ENCODE measurements at regions not wholly inside any gene's neighbourhood (a gene's known extent, or its start where the extent isn't known, plus 50 kb on each side); places are given as distances from the start of the nearest gene placed in this dataset.
A peak's percentile ranks its signal among the peaks of the same experiment; 100 is the strongest.
"Not testable (repeated sequence)": the region's sequence is repeated elsewhere in the genome, so short reads cannot be mapped to it uniquely, and the experiment has no call there.

DNA sequence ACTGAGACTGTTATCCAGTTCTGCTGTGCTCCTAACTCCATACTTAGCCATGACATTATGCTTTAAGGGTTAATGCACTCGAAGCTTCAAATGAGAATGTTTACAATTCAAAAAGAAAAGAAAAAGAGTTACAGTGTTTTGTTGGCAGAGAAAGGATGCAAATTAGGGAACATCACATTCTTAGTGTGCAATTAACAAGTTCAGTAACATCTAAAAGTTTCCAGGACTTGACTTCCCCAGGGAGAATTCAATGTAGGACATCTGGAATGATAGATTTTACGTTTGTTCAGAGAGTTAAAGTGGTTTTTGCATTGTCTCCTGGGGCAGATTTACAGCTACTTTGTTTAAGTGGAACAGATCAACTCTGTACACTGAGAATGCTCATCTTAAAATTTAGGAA is 525.2 kb downstream of the LIG4 start:
- DNase-seq (ENCODE audit: low read depth in 4 of 4, low spot score in 3 of 4), result no peak

- DNase-seq (ENCODE audit: low read depth in 4 of 4, low spot score in 3 of 4), result no peak
Measured at GRCh38 chr13:107685876-107686275, 529.5 kb downstream of the LIG4 start.

- no peak for DNase-seq (ENCODE audit: low read depth in 4 of 4, low spot score in 3 of 4)
Measured at GRCh38 chr13:107681600-107681999, 533.7 kb downstream of the LIG4 start.

GRCh38 chr13:107680115-107680514 is 535.2 kb downstream of the LIG4 start:
- DNase-seq (ENCODE audit: low read depth in 4 of 4, low spot score in 3 of 4), result no peak

DNA sequence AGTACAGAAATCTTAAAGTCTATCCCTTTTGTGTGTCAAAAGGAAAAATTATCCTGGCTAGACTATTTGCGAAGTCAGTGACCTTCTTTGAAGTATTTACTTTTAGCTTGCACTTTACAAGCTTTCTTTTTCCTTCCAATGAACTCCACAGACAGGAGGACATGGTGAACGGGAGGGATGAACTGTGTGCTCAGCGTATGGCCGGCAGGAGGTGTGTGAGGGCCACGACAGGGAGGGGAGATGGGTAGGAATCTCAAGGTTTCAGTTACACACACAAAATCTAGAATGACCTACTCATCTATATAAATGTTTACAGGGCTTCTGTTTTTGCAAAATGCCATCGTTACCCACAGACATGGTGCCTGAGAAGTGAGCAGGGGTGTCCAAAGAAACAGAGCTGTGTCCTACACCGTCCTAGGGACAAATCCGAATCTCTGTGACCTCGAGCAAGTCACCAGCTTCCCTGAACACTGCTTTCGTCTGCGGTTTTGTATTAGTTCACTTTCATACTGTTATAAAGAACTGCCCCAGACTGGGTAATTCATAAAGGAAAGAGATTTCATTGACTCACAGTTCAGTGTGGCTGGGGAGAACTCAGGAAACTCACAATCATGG is 537.2 kb downstream of the LIG4 start:
- DNase-seq (ENCODE audit: low read depth in 4 of 4, low spot score in 3 of 4), result peak in 2 of 4 donors; percentile 1 to 3

DNA sequence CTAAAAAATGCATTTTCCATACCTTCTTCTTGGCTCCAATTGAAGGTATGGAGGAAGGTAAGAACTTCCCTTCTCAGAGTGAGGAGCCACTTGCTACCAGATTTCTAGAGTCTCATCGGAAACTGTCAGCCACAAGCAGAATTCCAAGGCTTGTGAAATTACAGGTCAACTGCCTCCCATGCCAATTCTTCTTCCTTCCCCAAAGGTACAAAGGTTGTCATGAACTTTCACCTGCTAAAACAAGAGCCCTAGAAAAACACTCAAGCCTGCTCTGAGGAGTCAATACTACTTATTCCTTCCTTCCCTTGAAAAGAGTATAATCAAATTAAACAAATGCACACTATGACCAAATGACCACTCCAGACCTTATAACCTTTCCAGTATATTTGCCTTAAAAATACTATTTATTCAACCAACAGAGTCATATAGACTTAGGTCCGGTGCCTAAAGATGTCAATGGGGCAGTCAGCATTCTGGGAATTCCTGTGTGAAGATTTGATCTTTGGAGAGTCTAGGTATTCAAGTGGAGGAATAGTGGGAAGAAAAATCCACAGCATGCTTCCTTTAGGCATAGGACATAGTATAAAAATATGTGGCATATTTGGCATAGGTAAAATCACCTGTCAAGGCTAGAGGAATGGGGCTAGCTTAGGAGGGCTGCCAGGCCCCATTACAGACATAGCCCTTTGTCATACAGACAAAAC is 539.3 kb downstream of the LIG4 start:
- DNase-seq (ENCODE audit: low read depth in 4 of 4, low spot score in 3 of 4), result no peak

GRCh38 chr13:107669391-107669993 is 545.8 kb downstream of the LIG4 start:
- DNase-seq (ENCODE audit: low read depth in 4 of 4, low spot score in 3 of 4), result no peak

GRCh38 chr13:107665926-107666458 is 549.3 kb downstream of the LIG4 start:
- DNase-seq (ENCODE audit: low read depth in 4 of 4, low spot score in 3 of 4), result no peak

DNA sequence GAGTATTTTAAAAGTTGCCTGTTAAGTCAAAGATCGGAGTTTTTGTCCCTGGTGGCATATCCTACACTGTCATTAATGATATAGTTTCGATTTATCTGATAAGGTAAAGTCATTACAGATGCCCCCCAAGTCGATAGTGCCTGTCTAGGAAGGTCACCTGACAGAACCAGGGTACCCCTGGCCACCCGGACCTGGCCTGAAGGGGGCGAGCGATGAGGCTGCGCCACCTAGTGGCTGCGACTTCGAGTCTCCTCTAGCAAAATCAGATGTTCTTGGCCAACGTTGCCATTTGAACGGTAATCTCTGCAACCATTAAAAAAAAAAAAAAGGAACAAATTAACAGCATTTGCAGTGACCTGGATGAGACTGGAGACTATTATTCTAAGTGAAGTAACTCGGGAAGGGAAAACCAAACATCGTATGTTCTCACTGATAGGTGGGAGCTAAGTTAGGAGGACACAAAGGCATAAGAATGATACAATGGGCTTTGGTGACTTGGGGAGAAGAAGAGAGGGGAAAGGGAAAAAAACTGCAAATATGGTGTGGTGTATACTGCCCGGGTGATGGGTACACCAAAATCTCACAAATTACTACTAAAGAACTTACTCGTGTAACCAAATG is 565.1 kb downstream of the LIG4 start:
- peak; percentile 22 to 41 (median 30) for DNase-seq (ENCODE audit: low read depth in 4 of 4, low spot score in 3 of 4)

DNA sequence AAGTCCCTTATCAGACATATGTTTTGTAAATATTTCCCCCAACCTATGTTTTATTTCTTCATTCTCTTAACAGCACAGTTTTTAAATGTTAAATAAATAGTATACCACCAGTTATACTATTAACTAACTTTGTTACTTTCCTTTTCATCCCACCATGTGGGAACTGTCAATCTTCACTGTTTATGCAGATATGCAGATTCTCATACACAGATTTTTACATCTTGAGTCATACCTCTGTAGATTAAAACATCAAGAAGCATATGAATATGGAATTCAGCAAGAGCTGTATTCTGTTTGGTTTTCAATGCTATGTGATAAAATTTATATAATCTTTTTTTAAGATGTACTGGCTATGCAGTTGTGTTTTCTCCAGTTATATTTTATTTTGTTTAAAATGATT is 566.3 kb downstream of the LIG4 start:
- no peak for DNase-seq (ENCODE audit: low read depth in 4 of 4, low spot score in 3 of 4)

DNA sequence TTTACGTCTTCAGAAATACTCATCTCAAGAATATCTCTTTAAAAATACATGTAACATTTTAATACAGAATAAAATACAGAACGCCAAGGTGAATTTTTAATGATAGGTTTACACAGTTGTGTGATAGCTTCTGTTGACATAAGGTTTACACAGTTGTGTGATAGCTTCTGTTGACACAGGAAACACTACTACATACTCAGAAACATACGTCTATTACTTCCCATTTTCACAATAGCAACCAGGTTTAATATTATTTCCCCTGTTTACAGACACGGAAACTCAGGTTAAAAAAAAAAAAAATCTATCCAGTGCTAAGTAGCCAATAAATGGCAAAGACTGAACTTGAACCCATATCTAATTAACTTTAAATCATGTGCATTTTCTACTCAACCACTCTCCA is 571.2 kb downstream of the LIG4 start:
- no peak for DNase-seq (ENCODE audit: low read depth in 4 of 4, low spot score in 3 of 4)

DNA sequence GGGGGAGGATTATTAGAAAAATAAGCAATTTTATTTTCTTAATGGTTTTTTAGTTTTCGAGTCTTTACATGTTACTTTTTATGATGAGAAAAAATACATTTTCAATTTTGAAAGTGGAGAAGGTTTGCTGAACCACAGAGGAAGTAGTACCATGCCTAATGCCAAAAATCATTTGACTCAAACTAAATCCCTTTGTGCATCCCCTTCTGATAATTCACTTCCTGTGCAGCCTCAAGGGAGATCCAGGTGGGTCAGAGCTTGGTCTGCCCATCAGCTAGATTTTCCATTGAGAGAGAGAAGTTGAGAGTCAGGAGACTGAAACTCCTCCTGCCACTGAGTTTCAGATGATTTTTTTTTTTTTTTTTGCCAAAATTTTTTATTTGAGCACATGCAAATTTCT is 571.7 kb downstream of the LIG4 start:
- no peak for DNase-seq (ENCODE audit: low read depth in 4 of 4, low spot score in 3 of 4)

DNA sequence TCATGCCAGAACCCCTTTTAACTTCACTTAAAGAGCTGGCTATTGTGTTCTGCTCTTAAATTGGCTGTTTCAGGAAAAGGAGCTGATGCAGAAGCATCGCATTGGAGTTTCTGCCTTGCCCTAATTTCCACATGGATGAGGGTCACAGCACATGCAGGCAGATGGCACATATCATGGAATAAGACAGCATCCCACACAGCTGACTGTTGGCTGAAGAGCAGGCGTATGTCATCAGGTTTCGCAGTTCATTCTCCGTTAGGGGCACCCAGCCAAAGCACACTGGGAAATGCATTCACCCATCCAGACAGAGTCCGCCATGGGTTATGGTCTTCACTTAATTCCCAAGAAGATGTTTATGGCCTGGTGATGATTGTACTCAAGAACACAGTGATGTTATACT is 572.5 kb downstream of the LIG4 start:
- peak in 1 of 4 donors; percentile 8 for DNase-seq (ENCODE audit: low read depth in 4 of 4, low spot score in 3 of 4)

DNA sequence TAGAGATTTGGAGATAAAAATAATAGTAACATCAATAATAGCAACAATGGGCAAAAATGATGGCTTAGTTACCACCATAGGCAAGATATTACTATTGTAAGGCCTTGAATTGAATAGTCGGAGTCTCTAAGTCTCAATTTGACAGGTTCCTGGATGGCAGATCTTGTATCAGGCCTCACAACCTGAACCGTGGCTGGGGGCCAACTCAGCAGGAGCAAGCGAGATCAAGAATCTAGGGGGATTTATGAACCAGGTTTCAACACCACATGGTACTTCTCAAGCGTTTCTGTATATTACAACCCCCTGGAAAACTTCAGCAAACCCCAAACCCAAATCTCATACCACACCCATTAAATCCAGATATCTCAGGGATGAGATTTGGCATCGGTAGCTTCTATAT is 573.8 kb downstream of the LIG4 start:
- no peak for DNase-seq (ENCODE audit: low read depth in 4 of 4, low spot score in 3 of 4)

- no peak for DNase-seq (ENCODE audit: low read depth in 4 of 4, low spot score in 3 of 4)
Measured at GRCh38 chr13:107625648-107626047, 589.7 kb downstream of the LIG4 start.

GRCh38 chr13:107617527-107617926 is 597.8 kb downstream of the LIG4 start:
- no peak for DNase-seq (ENCODE audit: low read depth in 4 of 4, low spot score in 3 of 4)

- DNase-seq (ENCODE audit: low read depth in 4 of 4, low spot score in 3 of 4), result no peak
Measured at GRCh38 chr13:107612376-107612775, 603.0 kb downstream of the LIG4 start.

GRCh38 chr13:107608736-107609135 is 606.6 kb downstream of the LIG4 start:
- no peak for DNase-seq (ENCODE audit: low read depth in 4 of 4, low spot score in 3 of 4)

GRCh38 chr13:107600971-107601370 is 614.4 kb downstream of the LIG4 start:
- DNase-seq (ENCODE audit: low read depth in 4 of 4, low spot score in 3 of 4), result no peak

GRCh38 chr13:107596306-107596705 is 619.0 kb downstream of the LIG4 start:
- DNase-seq (ENCODE audit: low read depth in 4 of 4, low spot score in 3 of 4), result not testable (repeated sequence)

DNA sequence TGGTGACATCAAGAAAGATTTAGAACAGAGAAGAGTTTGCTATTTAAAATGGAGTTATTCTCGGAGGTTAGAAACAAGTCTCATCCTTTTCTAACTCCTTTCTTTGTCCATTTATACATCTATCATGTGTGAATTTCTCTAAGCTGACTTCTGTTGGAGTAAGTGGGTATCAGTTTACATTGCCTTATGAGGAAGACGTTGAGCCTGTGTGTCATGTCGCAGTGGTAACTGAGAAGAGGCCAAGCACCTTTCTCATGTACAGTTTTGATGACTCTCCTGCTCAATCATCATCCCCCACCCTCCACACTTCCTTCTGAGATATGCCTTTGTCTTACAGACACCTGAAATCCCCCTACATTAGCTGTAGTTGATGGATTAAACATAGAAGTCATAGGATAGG is 624.8 kb downstream of the LIG4 start:
- DNase-seq (ENCODE audit: low read depth in 4 of 4, low spot score in 3 of 4), result no peak
